Adrenal gland (tissue), 5 donors: ENCODE measurements at regions not wholly inside any gene's neighbourhood (a gene's known extent, or its start where the extent isn't known, plus 50 kb on each side); places are given as distances from the start of the nearest gene placed in this dataset.

Experiments used
- CTCF ChIP-seq, 6 experiments: fragments of 450-650 bp in 4 of 6; fragments of 200-600 bp in 2 of 6; sonication (generic) in 1 of 6; IDR thresholded peaks; 1 replicate in 5 of 6; 2 replicates in 1 of 6; pipeline versions ENCODE4 v1.5.1 to v1.8.0; 2016 to 2021; ENCODE audit warnings: antibody characterized with exemption in 6 of 6, mild to moderate bottlenecking in 2 of 6, moderate library complexity in 1 of 6
- POLR2A ChIP-seq, 2 donors: fragments of 450-650 bp; IDR thresholded peaks; one replicate each; pipeline ENCODE4 v1.6.1; 2017; ENCODE audit warnings: antibody characterized with exemption in 2 of 2, mild to moderate bottlenecking in 2 of 2, moderate library complexity in 1 of 2
- donor health status: DM: no; HTN: no; CAD: no.

GRCh38 chr12:85572956-85573355 is 263.3 kb downstream of the RASSF9 start:
- TF ChIP-seq CTCF (IDR thresholded peaks at IDR 0.05) (no peak), POLR2A (IDR thresholded peaks at IDR 0.05) (no peak)
